Astrocyte of the cerebellum (primary cell): ENCODE measurements at regions not wholly inside any gene's neighbourhood (a gene's known extent, or its start where the extent isn't known, plus 50 kb on each side); places are given as distances from the start of the nearest gene placed in this dataset.
A peak's percentile ranks its signal among the peaks of the same experiment; 100 is the strongest.

ENCODE experiments used
- DNase-seq: peaks from one replicate; pipeline ENCODE4 v3.0.0-alpha.2; 2011; ENCODE audit warnings: low read depth
- H3K4me3 ChIP-seq: 2 replicates; pipeline ENCODE4 v1.5.1; 2011; ENCODE audit warnings: mild to moderate bottlenecking, low read depth, low read length, moderate library complexity
- CTCF ChIP-seq: IDR thresholded peaks from 2 replicates; pipeline ENCODE4 v1.5.1; 2012; ENCODE audit warnings: low read length, low read depth, moderate library complexity, mild to moderate bottlenecking; ENCODE audit errors: missing control alignments
- in situ Hi-C: cut with HindIII; loops from 2 replicates; pipeline ENCODE4 v1.10.0; 2017; ENCODE audit warnings: low sequenced_read_pairs

DNA sequence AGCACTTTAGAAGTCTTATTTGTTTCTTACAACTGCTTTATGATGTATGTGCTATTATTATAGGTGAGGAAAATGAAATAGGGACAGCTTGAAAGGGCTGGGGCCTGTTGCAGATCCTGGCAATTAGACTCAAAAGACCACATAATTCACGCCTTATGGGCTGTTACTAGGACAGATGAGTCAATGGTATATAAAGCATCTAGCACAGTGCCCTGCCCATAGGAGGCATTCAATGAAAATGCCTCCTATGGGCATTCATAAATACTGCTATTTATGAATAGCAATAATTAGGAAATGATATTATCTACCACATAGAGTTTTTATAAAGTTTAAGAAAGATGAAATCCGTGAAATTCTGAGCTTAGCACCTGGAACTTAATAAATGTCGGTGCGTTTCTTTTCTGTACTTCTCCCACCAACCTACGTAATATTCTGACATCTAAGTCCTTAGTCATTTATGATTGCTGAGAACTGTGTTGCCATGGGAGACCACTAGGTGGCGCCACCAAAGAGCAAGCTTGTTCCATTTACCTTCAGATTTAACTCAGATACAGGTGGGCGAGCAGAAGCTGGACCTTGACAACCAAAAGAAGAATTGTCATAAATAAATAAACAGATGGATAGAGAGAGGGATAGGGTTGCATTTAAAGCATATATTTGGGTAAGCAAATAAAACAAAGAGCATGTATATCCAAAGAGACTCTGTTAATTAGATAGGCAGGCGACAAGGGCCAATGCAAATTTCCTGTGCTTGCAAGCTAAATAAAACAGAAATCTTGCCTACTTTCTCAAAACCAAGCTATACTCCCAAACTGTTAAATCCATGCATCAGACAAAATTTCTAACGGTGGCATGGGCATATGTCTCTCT lies 699.9 kb downstream of the INHBA start:
- H3K4me3 ChIP-seq = no peak overlapping the region
- TF ChIP-seq CTCF = peak; percentile 65
- DNase-seq = no peak
- in situ Hi-C loops = no loop called here

DNA sequence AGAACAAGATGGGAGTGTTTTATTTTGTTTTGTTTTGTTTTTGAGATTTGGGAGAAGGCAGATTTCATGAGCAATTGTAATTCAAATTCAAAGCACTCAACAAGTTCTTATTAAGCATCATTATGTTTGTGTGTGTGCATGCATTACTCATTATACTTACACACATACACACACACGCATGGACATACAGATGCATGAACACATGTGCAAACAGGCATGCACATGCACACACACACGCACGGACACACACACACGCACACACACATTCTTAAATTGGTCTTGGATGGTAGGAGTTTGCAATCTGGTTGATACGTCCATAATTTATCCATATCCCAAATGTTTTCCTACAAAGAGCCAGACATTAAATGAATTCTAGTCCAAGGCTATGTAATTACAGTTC lies 702.8 kb downstream of the INHBA start:
- DNase-seq = no peak
- no peak overlapping the region for H3K4me3 ChIP-seq
- no peak for TF ChIP-seq CTCF
- in situ Hi-C loops = no loop called here

- in situ Hi-C loops = loop anchor here (5.0 kb wide), 1 partner anchor 91 kb away; no protein-coding TSS in a partner anchor
- no peak for TF ChIP-seq CTCF
Measured at GRCh38 chr7:40996233-40996677, 706.6 kb downstream of the INHBA start.

GRCh38 chr7:40990841-40991240 lies 712.0 kb downstream of the INHBA start:
- DNase-seq = no peak
- in situ Hi-C loops = no loop called here
- TF ChIP-seq CTCF = no peak

More at GRCh38 chr7:40996233-40996677, 706.6 kb downstream of the INHBA start:
- no peak for DNase-seq
- H3K4me3 ChIP-seq = no peak overlapping the region

DNA sequence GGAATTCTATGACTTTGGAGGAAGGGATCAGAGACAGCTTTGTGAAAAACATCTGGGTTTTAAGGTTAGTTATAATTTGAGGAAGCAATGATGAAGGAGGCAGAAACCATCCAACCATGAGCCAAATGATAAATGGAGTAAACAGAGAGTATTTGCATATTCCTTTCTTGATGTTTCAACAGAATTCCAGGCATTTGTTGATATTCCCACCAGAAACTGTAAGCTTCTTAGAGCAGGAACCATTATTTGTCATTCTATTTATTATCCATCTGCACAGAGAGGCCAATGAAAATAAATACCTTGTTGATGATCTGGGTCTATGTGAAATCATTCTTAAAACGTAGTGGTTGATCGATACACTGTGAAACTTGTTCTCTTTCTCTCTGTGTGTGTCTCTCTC lies 715.3 kb downstream of the INHBA start:
- no peak for TF ChIP-seq CTCF
- DNase-seq = no peak
- in situ Hi-C loops = no loop called here
- H3K4me3 ChIP-seq = no peak overlapping the region

More at GRCh38 chr7:40990841-40991240, 712.0 kb downstream of the INHBA start:
- no peak overlapping the region for H3K4me3 ChIP-seq

DNA sequence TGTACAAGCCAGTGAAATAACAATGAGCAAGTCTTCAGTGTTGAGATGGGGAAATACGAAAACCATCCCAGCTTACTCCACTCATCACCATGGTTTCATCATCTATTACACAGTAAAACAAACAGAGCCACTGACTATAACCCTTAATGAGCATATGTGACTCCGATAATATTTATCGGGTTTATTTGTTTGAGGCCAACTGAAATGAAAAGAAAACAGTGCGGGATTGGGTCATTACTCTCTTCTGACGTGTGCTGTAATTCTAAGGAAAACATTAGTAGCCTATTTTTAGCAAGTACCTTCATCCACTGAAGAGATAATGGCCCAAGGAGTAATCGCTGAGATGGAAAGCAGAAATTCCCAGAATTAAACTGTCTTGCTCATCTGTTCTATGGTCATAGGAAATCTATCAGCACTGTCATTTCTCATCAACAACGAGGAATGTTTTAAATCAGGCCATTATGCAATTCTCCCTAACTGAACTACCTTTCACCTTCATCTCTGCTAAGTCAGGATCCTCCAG lies 716.5 kb downstream of the INHBA start:
- in situ Hi-C loops = no loop called here
- TF ChIP-seq CTCF = no peak
- DNase-seq = peak; percentile 29
- H3K4me3 ChIP-seq = no peak overlapping the region
